Gastrocnemius medialis (tissue), 4 donors: ENCODE measurements at regions not wholly inside any gene's neighbourhood (a gene's known extent, or its start where the extent isn't known, plus 50 kb on each side); places are given as distances from the start of the nearest gene placed in this dataset.

Experiments used
- ATAC-seq, 2 donors: fragments of 150-250 bp; one replicate each; pipeline ENCODE4 v1.9.1; 2016
- DNase-seq, 2 donors: peaks; one replicate each; pipeline ENCODE4 v3.0.0-alpha.2; 2019
- H3K27ac ChIP-seq, 4 donors: fragments of 200-600 bp; sonication (generic); 1 replicate in 1 of 4; 2 replicates in 3 of 4; pipeline ENCODE4 v1.5.1; 2016 to 2018; ENCODE audit warnings: mild to moderate bottlenecking in 2 of 4, moderate library complexity in 1 of 4
- H3K27me3 ChIP-seq, 3 donors: fragments of 200-600 bp; sonication (generic) in 2 of 3; 1 replicate in 1 of 3; 2 replicates in 2 of 3; pipeline versions ENCODE4 v1.5.1 to v1.6.0; 2016 to 2019; ENCODE audit warnings: mild to moderate bottlenecking in 1 of 3, moderate library complexity in 1 of 3
- H3K36me3 ChIP-seq, 2 donors: fragments of 200-600 bp; sonication (generic) in 1 of 2; one replicate each; pipeline ENCODE4 v1.5.1; 2017 to 2018
- H3K4me1 ChIP-seq, 2 donors: fragments of 200-600 bp; sonication (generic) in 1 of 2; one replicate each; pipeline ENCODE4 v1.5.1; 2016 to 2017; ENCODE audit warnings: mild to moderate bottlenecking in 2 of 2
- H3K4me3 ChIP-seq, 4 donors: fragments of 200-600 bp; sonication (generic) in 3 of 4; 1 replicate in 1 of 4; 2 replicates in 3 of 4; pipeline ENCODE4 v1.5.1; 2016 to 2019; ENCODE audit warnings: mild to moderate bottlenecking in 2 of 4
- H3K9me3 ChIP-seq, 3 donors: fragments of 200-600 bp; sonication (generic) in 2 of 3; 1 replicate in 1 of 3; 2 replicates in 2 of 3; pipeline ENCODE4 v1.5.1; 2016 to 2019
- CTCF ChIP-seq, 5 experiments: fragments of 450-650 bp in 3 of 5; fragments of 200-600 bp in 2 of 5; sonication (generic) in 2 of 5; IDR thresholded peaks in 4 of 5; conservative IDR thresholded peaks in 1 of 5; 1 replicate in 4 of 5; 2 replicates in 1 of 5; pipeline ENCODE4 v1.5.1; 2016 to 2019; ENCODE audit warnings: antibody characterized with exemption in 5 of 5, mild to moderate bottlenecking in 3 of 5, moderate library complexity in 3 of 5
- POLR2A ChIP-seq, 2 donors: fragments of 450-650 bp; IDR thresholded peaks; one replicate each; pipeline ENCODE4 v1.6.1; 2017; ENCODE audit warnings: antibody characterized with exemption in 2 of 2, mild to moderate bottlenecking in 2 of 2, moderate library complexity in 2 of 2
- in situ Hi-C, 4 donors: fragments of 200-750 bp; cut with MboI; loops; one replicate each; pipeline versions ENCODE4 v1.15.0 to v1.8.0; 2017; ENCODE audit warnings: low sequenced_read_pairs in 4 of 4
- intact Hi-C: fragments of 100-400 bp; cut with DNase I; formaldehyde crosslinking; loops from one replicate; pipeline ENCODE4 v1.15.1; 2023; ENCODE audit warnings: low total_unique reads

- Histone ChIP-seq H3K9me3 (no peaks in the 10 kb centered on the region), H3K4me3 (no peak overlapping the region), H3K27ac (no peak overlapping the region), H3K36me3 (no peaks in the 10 kb centered on the region), H3K4me1 (no peaks in the 10 kb centered on the region), H3K27me3 (no peaks in the 10 kb centered on the region)
- ATAC-seq (no peak), DNase-seq (no peak)
- in situ Hi-C loops, result no loop called here
- intact Hi-C loops, result no loop called here
- no peak for TF ChIP-seq CTCF (IDR thresholded peaks at IDR 0.05 in 4 of 5, conservative IDR thresholded peaks at IDR 0.05 in 1 of 5)
- no peak for TF ChIP-seq POLR2A (IDR thresholded peaks at IDR 0.05)
Measured at GRCh38 chr3:65078748-65079147, 390.9 kb upstream of the ADAMTS9 start.

DNA sequence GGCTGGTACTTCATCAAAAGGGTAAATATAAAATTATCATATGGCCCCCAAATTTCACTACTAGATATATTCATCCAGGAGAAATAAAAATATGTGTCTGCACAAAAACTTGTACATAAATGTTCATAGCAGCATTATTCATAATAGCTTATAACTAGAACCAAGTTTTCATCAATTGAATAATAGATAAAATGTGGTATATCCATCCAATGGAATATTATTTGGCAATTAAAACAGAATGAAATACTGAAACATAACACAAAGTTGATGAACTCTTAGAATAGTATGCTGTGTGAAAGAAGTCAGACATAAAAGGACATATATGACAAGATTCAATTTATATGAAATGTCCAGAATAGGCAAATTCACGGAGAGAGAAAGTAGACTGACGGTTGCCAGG is 389.3 kb upstream of the ADAMTS9 start:
- no peaks in the 10 kb centered on the region for H3K9me3 ChIP-seq
- no peak overlapping the region for H3K27ac ChIP-seq
- H3K4me3 ChIP-seq, result no peak overlapping the region
- H3K36me3 ChIP-seq, result no peaks in the 10 kb centered on the region
- in situ Hi-C loops (no loop called here), intact Hi-C loops (no loop called here)
- no peaks in the 10 kb centered on the region for H3K4me1 ChIP-seq
- ATAC-seq (no peak), DNase-seq (no peak)
- no peaks in the 10 kb centered on the region for H3K27me3 ChIP-seq
- TF ChIP-seq CTCF (IDR thresholded peaks at IDR 0.05 in 4 of 5, conservative IDR thresholded peaks at IDR 0.05 in 1 of 5) (no peak), POLR2A (IDR thresholded peaks at IDR 0.05) (no peak)

DNA sequence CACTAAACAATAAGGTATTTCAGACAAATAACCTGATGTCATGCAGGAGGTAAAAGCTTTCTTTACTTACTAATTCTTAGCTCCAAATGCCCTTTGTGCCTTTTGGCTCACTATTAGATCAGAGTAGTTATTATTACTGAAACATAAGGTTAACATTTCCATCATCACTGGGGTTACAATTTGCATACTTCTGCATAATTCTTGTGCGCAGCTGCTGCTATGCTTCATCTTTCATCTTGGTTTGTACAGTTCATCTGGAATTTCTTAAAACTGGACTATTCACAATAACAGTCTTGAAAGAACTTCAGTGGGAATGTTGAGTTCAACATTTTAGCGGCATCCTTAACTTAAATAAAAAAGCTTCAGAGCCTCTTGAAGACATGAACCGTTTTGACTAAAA is 383.2 kb upstream of the ADAMTS9 start:
- Histone ChIP-seq H3K4me3 (no peak overlapping the region), H3K27ac (no peak overlapping the region), H3K4me1 (no peaks in the 10 kb centered on the region), H3K9me3 (no peaks in the 10 kb centered on the region), H3K36me3 (no peaks in the 10 kb centered on the region), H3K27me3 (no peaks in the 10 kb centered on the region)
- no peak for TF ChIP-seq CTCF (IDR thresholded peaks at IDR 0.05 in 4 of 5, conservative IDR thresholded peaks at IDR 0.05 in 1 of 5)
- no peak for TF ChIP-seq POLR2A (IDR thresholded peaks at IDR 0.05)
- intact Hi-C loops, result no loop called here
- no peak for ATAC-seq
- in situ Hi-C loops, result no loop called here
- DNase-seq, result no peak

DNA sequence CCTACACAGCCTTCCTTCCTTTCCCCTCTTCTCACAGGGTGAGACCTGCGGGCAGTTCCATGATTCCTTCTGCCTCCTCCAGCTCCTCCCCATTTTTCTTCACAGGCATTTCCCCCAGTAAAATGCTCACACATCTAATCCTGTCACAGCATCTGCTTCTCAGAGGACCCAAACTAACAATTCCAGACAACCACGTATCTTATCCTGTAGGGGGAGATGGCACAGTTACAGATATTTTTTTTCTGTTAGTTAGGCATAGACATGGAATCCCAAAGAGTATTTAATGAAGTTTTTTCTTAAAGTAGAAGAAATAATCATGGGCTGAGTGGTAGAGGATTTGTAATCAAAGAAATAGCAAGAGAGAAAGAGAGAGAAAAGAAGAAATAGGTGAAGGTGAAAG is 373.1 kb upstream of the ADAMTS9 start:
- Histone ChIP-seq H3K9me3 (no peaks in the 10 kb centered on the region), H3K4me1 (no peaks in the 10 kb centered on the region), H3K27me3 (no peaks in the 10 kb centered on the region), H3K4me3 (no peak overlapping the region), H3K27ac (no peak overlapping the region), H3K36me3 (no peaks in the 10 kb centered on the region)
- TF ChIP-seq CTCF (IDR thresholded peaks at IDR 0.05 in 4 of 5, conservative IDR thresholded peaks at IDR 0.05 in 1 of 5) (no peak), POLR2A (IDR thresholded peaks at IDR 0.05) (no peak)
- ATAC-seq (no peak), DNase-seq (no peak)
- intact Hi-C loops, result no loop called here
- in situ Hi-C loops, result no loop called here

GRCh38 chr3:65052101-65052500 is 364.3 kb upstream of the ADAMTS9 start:
- Histone ChIP-seq H3K27me3 (no peaks in the 10 kb centered on the region), H3K27ac (no peak overlapping the region), H3K36me3 (no peaks in the 10 kb centered on the region), H3K4me1 (no peaks in the 10 kb centered on the region), H3K9me3 (no peaks in the 10 kb centered on the region), H3K4me3 (no peak overlapping the region)
- intact Hi-C loops (no loop called here), in situ Hi-C loops (no loop called here)
- no peak for ATAC-seq
- DNase-seq, result no peak
- TF ChIP-seq CTCF (IDR thresholded peaks at IDR 0.05 in 4 of 5, conservative IDR thresholded peaks at IDR 0.05 in 1 of 5) (no peak), POLR2A (IDR thresholded peaks at IDR 0.05) (no peak)
